WI38 (cell line): ENCODE measurements at regions not wholly inside any gene's neighbourhood (a gene's known extent, or its start where the extent isn't known, plus 50 kb on each side); places are given as distances from the start of the nearest gene placed in this dataset.
A peak's percentile ranks its signal among the peaks of the same experiment; 100 is the strongest.

Experiments used
- H3K4me3 ChIP-seq: 2 replicates; pipeline ENCODE4 v1.5.1; 2011; ENCODE audit warnings: low read depth, mild to moderate bottlenecking, control low read depth, low read length
- CTCF ChIP-seq: IDR thresholded peaks from 2 replicates; pipeline ENCODE4 v1.5.1; 2012; ENCODE audit warnings: low read depth, mild to moderate bottlenecking, control low read depth, low read length

DNA sequence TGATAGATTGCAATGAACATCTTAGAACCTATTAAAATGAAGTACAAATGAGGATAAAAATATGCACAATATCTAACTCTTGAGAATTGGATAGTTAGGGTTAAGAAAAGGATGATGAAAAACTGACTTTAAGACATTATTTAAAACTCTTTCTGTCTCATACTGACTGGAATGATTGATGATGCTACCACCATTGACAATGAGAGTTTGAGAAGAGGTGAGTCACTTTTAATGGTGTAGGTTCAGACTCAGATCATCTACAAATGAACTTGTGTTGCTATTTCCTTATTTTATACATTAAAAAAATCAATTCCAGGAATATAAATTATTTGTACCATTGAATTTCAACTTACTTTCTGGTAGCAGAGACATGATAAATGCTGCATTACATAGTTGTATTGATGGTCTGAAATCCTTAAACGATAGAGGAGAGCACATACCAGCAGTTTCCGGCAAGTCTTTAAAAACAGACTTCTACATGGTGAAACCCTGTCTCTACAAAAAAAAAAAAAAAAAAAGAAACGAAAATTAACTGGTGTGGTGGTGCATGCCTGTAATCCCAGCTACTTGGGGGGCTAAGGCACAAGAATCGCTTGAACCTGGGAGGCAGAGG is 409.0 kb downstream of the OTOL1 start:
- no peak for TF ChIP-seq CTCF
- no peak overlapping the region for H3K4me3 ChIP-seq

GRCh38 chr3:161913786-161914389 is 417.3 kb downstream of the OTOL1 start:
- no peak overlapping the region for H3K4me3 ChIP-seq
- TF ChIP-seq CTCF: no peak

- TF ChIP-seq CTCF: peak; percentile 76
- H3K4me3 ChIP-seq: no peak overlapping the region
Observed at GRCh38 chr3:161914703-161915417, 418.3 kb downstream of the OTOL1 start.

DNA sequence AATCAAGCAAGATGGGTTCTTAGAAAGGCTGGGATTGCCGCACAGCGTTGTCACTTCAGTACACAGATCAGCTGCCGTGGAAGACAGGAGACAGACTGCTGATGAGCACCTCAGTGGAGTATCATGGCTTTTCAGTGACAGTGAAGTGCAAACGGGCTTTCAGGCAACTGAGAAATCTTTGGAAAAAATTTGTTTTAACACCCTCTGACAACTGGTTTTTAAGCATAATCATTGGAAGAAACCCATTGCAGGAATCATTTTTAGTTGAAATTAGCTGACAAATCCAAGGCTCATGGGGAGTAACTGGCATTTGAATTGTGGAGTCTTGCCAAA is 418.8 kb downstream of the OTOL1 start:
- TF ChIP-seq CTCF: no peak
- H3K4me3 ChIP-seq: no peak overlapping the region

DNA sequence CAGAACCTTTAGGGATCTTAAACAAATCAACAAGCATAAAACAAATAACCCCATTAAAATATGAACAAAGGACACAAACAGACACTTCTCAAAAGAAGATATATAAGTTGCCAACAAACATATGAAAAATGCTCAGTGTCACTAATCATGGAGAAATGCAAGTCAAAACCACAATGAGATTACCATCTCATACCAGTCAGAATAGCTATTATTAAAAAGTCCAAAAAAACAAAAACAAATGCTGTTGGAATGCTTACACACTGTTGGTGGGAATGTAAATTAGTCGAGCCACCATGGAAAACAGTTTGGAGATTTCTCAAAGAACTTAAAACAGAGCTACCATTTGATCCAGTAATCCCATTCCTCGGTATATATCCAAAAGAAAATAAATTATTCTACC is 423.6 kb downstream of the OTOL1 start:
- no peak for TF ChIP-seq CTCF
- H3K4me3 ChIP-seq: no peak overlapping the region

DNA sequence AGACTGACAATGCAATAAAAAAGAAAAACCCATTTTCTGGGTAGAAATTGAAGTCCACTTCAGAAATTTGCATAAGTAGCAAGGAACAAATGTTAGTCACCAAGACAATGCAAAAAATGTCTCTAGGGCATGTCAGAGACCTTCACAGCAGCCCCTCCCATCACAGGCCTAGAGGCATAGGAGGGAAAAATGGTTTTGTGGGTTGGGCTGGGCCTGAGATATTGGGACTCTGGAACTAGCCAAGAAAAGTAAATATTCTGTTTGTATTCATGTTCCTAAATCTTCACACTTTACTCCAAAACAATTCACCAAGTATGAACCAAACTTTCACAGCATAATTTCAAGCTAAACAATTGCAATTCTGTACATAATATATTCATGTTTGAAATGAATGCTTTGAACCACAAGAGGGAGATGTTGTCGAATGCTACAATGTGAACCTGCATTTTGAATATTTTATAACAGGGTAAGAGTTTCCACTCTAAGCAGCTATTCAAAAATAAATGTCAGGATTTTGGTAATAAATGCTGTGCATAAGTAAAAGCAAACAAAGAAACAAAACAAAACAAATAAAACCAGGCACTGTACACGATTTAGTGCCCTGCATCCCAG is 429.2 kb downstream of the OTOL1 start:
- TF ChIP-seq CTCF: no peak
- no peak overlapping the region for H3K4me3 ChIP-seq

- no peak overlapping the region for H3K4me3 ChIP-seq
- TF ChIP-seq CTCF: no peak
Observed at GRCh38 chr3:161927131-161927530, 430.5 kb downstream of the OTOL1 start.
